ENCODE measurements at regions not wholly inside any gene's neighbourhood (a gene's known extent, or its start where the extent isn't known, plus 50 kb on each side); places are given as distances from the start of the nearest gene placed in this dataset.

- no peak overlapping the region for H2AFZ ChIP-seq (ENCODE audit: low read length)
- peaks cover 6% of the 10 kb centered on the region for H3K9me3 ChIP-seq (ENCODE audit: control insufficient read depth, low read depth, low read length)
- H4K5ac ChIP-seq (ENCODE audit: insufficient read length, low read depth, low read length): no peak overlapping the region
- peaks cover 24 to 31% of the 10 kb centered on the region in 2 experiments for H3K4me1 Mint-ChIP-seq
- no peak for TF ChIP-seq CTCF (conservative IDR thresholded peaks at IDR 0.05)
- H3K4ac ChIP-seq (ENCODE audit: low read depth, low read length): no peak overlapping the region
- H2AK5ac ChIP-seq (ENCODE audit: insufficient read length, low read length): no peak overlapping the region
- H2BK5ac ChIP-seq (ENCODE audit: insufficient read length, low read length): no peak overlapping the region
- H3K27me3 Mint-ChIP-seq (ENCODE audit: low read depth): no peaks in the 10 kb centered on the region
- H2BK120ac ChIP-seq (ENCODE audit: low read depth, low read length, poor library complexity, severe bottlenecking): no peak overlapping the region
- H2BK20ac ChIP-seq (ENCODE audit: low read depth, low read length, poor library complexity, severe bottlenecking): no peak overlapping the region
- peak overlapping the region in 2 of 3 experiments; percentile 66 to 89; a peak in 3 of 7 replicates for H3K27ac Mint-ChIP-seq
- no peak overlapping the region for H4K8ac ChIP-seq (replicated peaks; ENCODE audit: insufficient read length, low read depth, low read length)
- H3K18ac ChIP-seq (ENCODE audit: insufficient read length, low read depth, low read length): no peak overlapping the region
- no peak overlapping the region for H3K14ac ChIP-seq (ENCODE audit: insufficient read depth, low read length)
- H3K23ac ChIP-seq (ENCODE audit: insufficient read length, low read depth, low read length): no peak overlapping the region
- no peak overlapping the region for H2BK15ac ChIP-seq (ENCODE audit: low read depth, low read length)
- H3K79me1 ChIP-seq (ENCODE audit: insufficient read depth, low read depth, low read length, poor library complexity, severe bottlenecking): no peaks in the 10 kb centered on the region
- H3K4me3 Mint-ChIP-seq: no peak overlapping the region
- H4K91ac ChIP-seq (ENCODE audit: insufficient read length, low read depth, low read length): no peak overlapping the region
- no peak overlapping the region for H3K4me2 ChIP-seq (ENCODE audit: insufficient read depth, insufficient read length, low read length)
- no peak overlapping the region for H2BK12ac ChIP-seq (ENCODE audit: insufficient read length, low read depth, low read length)
- no peaks in the 10 kb centered on the region for H4K20me1 ChIP-seq (ENCODE audit: control insufficient read depth, insufficient read depth, insufficient read length)
- H3K27ac ChIP-seq (ENCODE audit: insufficient read length, low read depth, low read length): no peak overlapping the region
- peaks cover 4% of the 10 kb centered on the region; the same call in 1 of the 2 replicates for H3K4me1 ChIP-seq (ENCODE audit: insufficient read depth, low read length)
- H3K9me3 Mint-ChIP-seq: peaks cover 14 to 18% of the 10 kb centered on the region in 2 experiments
- H3K79me2 ChIP-seq (ENCODE audit: insufficient read depth, low read length): no peaks in the 10 kb centered on the region
- H3K9ac ChIP-seq (ENCODE audit: extremely low read depth, insufficient read length, low read length): no peak overlapping the region
- H3K23me2 ChIP-seq (ENCODE audit: insufficient read length, low read depth, low read length, poor library complexity, severe bottlenecking): no peaks in the 10 kb centered on the region
- no peaks in the 10 kb centered on the region for H3K27me3 ChIP-seq (ENCODE audit: insufficient read depth, low read length)
- no peak overlapping the region for H3T11ph ChIP-seq (ENCODE audit: low read length)
- no peak overlapping the region for H3K56ac ChIP-seq (ENCODE audit: insufficient read length, low read depth, low read length)
- no peak for DNase-seq
- peaks cover 14 to 20% (median 18%) of the 10 kb centered on the region in 3 experiments for H3K36me3 Mint-ChIP-seq (ENCODE audit: insufficient read depth in 1 of 3, low read depth in 3 of 3)
- WGBS (ENCODE audit: extremely low coverage, insufficient read length, low lambda C conversion rate): no CpG with 5 or more reads among the region's 1 CpG
Measured at GRCh38 chr5:162638849-162639248, 571.3 kb downstream of the GABRG2 start.
